CD14-positive monocyte (primary cell): ENCODE measurements at regions not wholly inside any gene's neighbourhood (a gene's known extent, or its start where the extent isn't known, plus 50 kb on each side); places are given as distances from the start of the nearest gene placed in this dataset.

Experiments
- DNase-seq, 3 donors: peaks; one replicate each; pipeline ENCODE4 v3.0.0-alpha.2; 2011 to 2022
- H2AFZ ChIP-seq: 2 replicates; pipeline ENCODE4 v1.6.0; 2012; ENCODE audit warnings: mild to moderate bottlenecking, low read depth, low read length, inconsistent platforms; ENCODE audit not compliant: insufficient read depth, poor library complexity, severe bottlenecking
- H3K27ac ChIP-seq, 2 donors: 1 replicate in 1 of 2; 2 replicates in 1 of 2; pipeline ENCODE4 v1.5.1; 2012 to 2013; ENCODE audit warnings: low read length in 2 of 2, control low read depth in 1 of 2, inconsistent platforms in 1 of 2, low read depth in 1 of 2, mild to moderate bottlenecking in 1 of 2
- H3K27me3 ChIP-seq, 2 donors: one replicate each; pipeline versions ENCODE4 v1.6.0 to v1.6.1; 2011 to 2013; ENCODE audit warnings: low read length in 2 of 2; ENCODE audit not compliant: control insufficient read depth in 2 of 2, insufficient read depth in 2 of 2
- H3K36me3 ChIP-seq, 2 donors: replicated peaks in 1 of 2; 1 replicate in 1 of 2; 2 replicates in 1 of 2; pipeline versions ENCODE4 v1.5.1 to v1.6.1; 2012 to 2013; ENCODE audit warnings: low read length in 2 of 2, control low read depth in 1 of 2, inconsistent platforms in 1 of 2, mild to moderate bottlenecking in 1 of 2; ENCODE audit not compliant: insufficient read depth in 2 of 2, control insufficient read depth in 1 of 2
- H3K4me1 ChIP-seq, 2 donors: 1 replicate in 1 of 2; 2 replicates in 1 of 2; pipeline versions ENCODE4 v1.5.1 to v1.6.1; 2012 to 2013; ENCODE audit warnings: low read length in 2 of 2, control low read depth in 1 of 2, inconsistent platforms in 1 of 2, mild to moderate bottlenecking in 1 of 2, moderate library complexity in 1 of 2; ENCODE audit not compliant: insufficient read depth in 2 of 2, control insufficient read depth in 1 of 2
- H3K4me2 ChIP-seq: replicated peaks from 2 replicates; pipeline ENCODE3; 2012; ENCODE audit warnings: low read length, moderate library complexity, mild to moderate bottlenecking; ENCODE audit not compliant: poor library complexity, severe bottlenecking; ENCODE audit errors: extremely low read depth
- H3K4me3 ChIP-seq, 3 experiments: fragments of 200-600 bp in 1 of 3; sonication (generic) in 1 of 3; replicated peaks in 1 of 3; 1 replicate in 2 of 3; 2 replicates in 1 of 3; pipeline ENCODE4 v1.5.1; 2011 to 2013; ENCODE audit warnings: low read length in 3 of 3, mild to moderate bottlenecking in 3 of 3, control low read depth in 2 of 3, low read depth in 2 of 3, inconsistent platforms in 1 of 3, moderate library complexity in 1 of 3
- H3K79me2 ChIP-seq: 2 replicates; pipeline ENCODE4 v1.6.0; 2012; ENCODE audit warnings: mild to moderate bottlenecking, control low read depth, inconsistent platforms, low read length, moderate library complexity; ENCODE audit not compliant: insufficient read depth
- H3K9ac ChIP-seq: 2 replicates; pipeline ENCODE4 v1.6.0; 2017; ENCODE audit warnings: low read length, mild to moderate bottlenecking; ENCODE audit not compliant: insufficient read depth, poor library complexity, severe bottlenecking
- H3K9me3 ChIP-seq, 2 donors: replicated peaks in 1 of 2; 1 replicate in 1 of 2; 2 replicates in 1 of 2; pipeline versions ENCODE4 v1.5.1 to v1.6.1; 2012 to 2013; ENCODE audit warnings: low read length in 2 of 2, control low read depth in 1 of 2; ENCODE audit not compliant: control insufficient read depth in 1 of 2, insufficient read depth in 1 of 2
- H4K20me1 ChIP-seq: 2 replicates; pipeline ENCODE4 v1.6.0; 2012; ENCODE audit warnings: mild to moderate bottlenecking, low read length, control low read depth, moderate library complexity; ENCODE audit not compliant: insufficient read depth
- H3K27ac Mint-ChIP-seq, 7 donors: one replicate each; pipeline ENCODE4 v1.8.0; 2020; ENCODE audit warnings: mild to moderate bottlenecking in 7 of 7, mixed read lengths in 7 of 7, moderate library complexity in 6 of 7, inconsistent platforms in 2 of 7
- H3K27me3 Mint-ChIP-seq, 3 donors: one replicate each; pipeline ENCODE4 v1.8.0; 2021 to 2022; ENCODE audit warnings: low read depth in 3 of 3, mild to moderate bottlenecking in 3 of 3, mixed read lengths in 3 of 3, moderate library complexity in 3 of 3, inconsistent platforms in 1 of 3
- H3K36me3 Mint-ChIP-seq, 2 donors: one replicate each; pipeline ENCODE4 v1.8.0; 2020; ENCODE audit warnings: mixed read lengths in 2 of 2, inconsistent platforms in 1 of 2, mild to moderate bottlenecking in 1 of 2
- H3K4me1 Mint-ChIP-seq: one replicate; pipeline ENCODE4 v1.8.0; 2020; ENCODE audit warnings: mild to moderate bottlenecking, mixed read lengths
- H3K4me3 Mint-ChIP-seq, 2 donors: one replicate each; pipeline ENCODE4 v1.8.0; 2020; ENCODE audit warnings: mild to moderate bottlenecking in 2 of 2, mixed read lengths in 2 of 2, moderate library complexity in 1 of 2
- H3K9me3 Mint-ChIP-seq, 7 donors: one replicate each; pipeline ENCODE4 v1.8.0; 2020 to 2022; ENCODE audit warnings: mixed read lengths in 7 of 7, mild to moderate bottlenecking in 6 of 7, moderate library complexity in 6 of 7, inconsistent platforms in 2 of 7
- CTCF ChIP-seq: fragments of 200-600 bp; IDR thresholded peaks from one replicate; pipeline ENCODE4 v1.8.0; 2022; ENCODE audit warnings: antibody characterized with exemption, mild to moderate bottlenecking
- WGBS: methylation state at CpG from one replicate; pipeline ENCODE4 v1.1.5; 2013; ENCODE audit warnings: missing lambda C conversion rate; ENCODE audit not compliant: insufficient coverage; 5-methylcytosine and 5-hydroxymethylcytosine counted together
- intact Hi-C, 2 donors: fragments of 100-400 bp; cut with micrococcal nuclease; formaldehyde crosslinking; loops; one replicate each; pipeline versions ENCODE4 v1.15.0 to v1.15.1; 2023

GRCh38 chr6:14742680-14743079 is 503.2 kb upstream of the JARID2 start:
- Histone ChIP-seq H2AFZ (no peak overlapping the region), H3K4me3 (no peak overlapping the region), H3K4me1 (peaks cover 37 to 47% of the 10 kb centered on the region in 2 donors), H3K27me3 (no peaks in the 10 kb centered on the region), H3K9me3 (no peaks in the 10 kb centered on the region), H3K9ac (peak overlapping the region; percentile 78), H3K4me2 (no peak overlapping the region), H3K79me2 (no peaks in the 10 kb centered on the region), H3K36me3 (no peaks in the 10 kb centered on the region), H3K27ac (peak overlapping the region; percentile 97 to 100), H4K20me1 (no peaks in the 10 kb centered on the region)
- intact Hi-C loops, result loop anchor here in 1 of 2 donors (5.0 kb wide), 1 partner anchor 320 kb away; no protein-coding TSS in a partner anchor
- TF ChIP-seq CTCF, result no peak
- 100% methylated on average over 2 of the region's 5 CpGs for WGBS
- peaks cover 0 to 5% (median 0%) of the 10 kb centered on the region in 7 donors for H3K9me3 Mint-ChIP-seq
- DNase-seq, result no peak
- H3K4me1 Mint-ChIP-seq, result peaks cover 57% of the 10 kb centered on the region
- peaks cover 0 to 4% (median 0%) of the 10 kb centered on the region in 3 donors for H3K27me3 Mint-ChIP-seq
- peak overlapping the region; percentile 98 to 100 (median 100) for H3K27ac Mint-ChIP-seq
- peaks cover 11 to 16% of the 10 kb centered on the region in 2 donors for H3K36me3 Mint-ChIP-seq
- no peak overlapping the region for H3K4me3 Mint-ChIP-seq

GRCh38 chr6:14743144-14743473 is 502.8 kb upstream of the JARID2 start:
- no peak for TF ChIP-seq CTCF
- no peaks in the 10 kb centered on the region for H3K9me3 ChIP-seq
- H3K79me2 ChIP-seq, result no peaks in the 10 kb centered on the region
- no peak for DNase-seq
- H3K4me2 ChIP-seq, result no peak overlapping the region
- Mint-ChIP-seq H3K36me3 (peaks cover 11 to 16% of the 10 kb centered on the region in 2 donors), H3K4me1 (peaks cover 56% of the 10 kb centered on the region), H3K9me3 (peaks cover 0 to 5% (median 0%) of the 10 kb centered on the region in 7 donors), H3K27me3 (peaks cover 0 to 4% (median 0%) of the 10 kb centered on the region in 3 donors), H3K4me3 (peak overlapping the region; percentile 4 to 35), H3K27ac (peak overlapping the region; percentile 98 to 100 (median 100))
- H3K27me3 ChIP-seq, result no peaks in the 10 kb centered on the region
- 80% methylated on average over 2 of the region's 2 CpGs for WGBS
- peak overlapping the region; percentile 78 for H3K9ac ChIP-seq
- peak overlapping the region; percentile 97 to 100 for H3K27ac ChIP-seq
- peaks cover 37 to 48% of the 10 kb centered on the region in 2 donors for H3K4me1 ChIP-seq
- intact Hi-C loops, result loop anchor here in 1 of 2 donors (5.0 kb wide), 1 partner anchor 319 kb away; no protein-coding TSS in a partner anchor
- no peaks in the 10 kb centered on the region for H3K36me3 ChIP-seq
- H3K4me3 ChIP-seq, result no peak overlapping the region
- H4K20me1 ChIP-seq, result no peaks in the 10 kb centered on the region
- no peak overlapping the region for H2AFZ ChIP-seq
